ENCODE measurements at regions not wholly inside any gene's neighbourhood (a gene's known extent, or its start where the extent isn't known, plus 50 kb on each side); places are given as distances from the start of the nearest gene placed in this dataset.
"Not testable (repeated sequence)": the region's sequence is repeated elsewhere in the genome, so short reads cannot be mapped to it uniquely, and the experiment has no call there.

DNA sequence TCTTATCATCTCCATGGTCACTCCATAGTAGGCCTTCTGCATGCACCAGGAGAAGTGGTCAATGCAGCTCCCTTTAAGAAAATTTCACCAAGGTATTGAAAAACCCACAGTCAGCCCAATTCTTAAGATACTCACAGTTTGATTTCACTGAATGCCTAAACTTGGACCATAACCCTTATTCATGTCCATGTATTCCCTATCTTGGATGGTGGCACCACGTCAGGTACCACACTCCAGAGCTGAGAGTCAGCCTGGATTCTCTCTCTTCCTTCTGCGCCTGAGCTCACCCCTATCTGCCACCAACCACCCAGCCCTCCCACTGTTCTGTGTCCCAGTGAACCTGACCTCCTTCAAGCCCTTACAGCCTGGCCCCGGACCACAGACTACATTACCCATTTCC is 183.2 kb upstream of the NR2F2 start:
- Histone ChIP-seq H3K9me3 (ENCODE audit: insufficient read depth, low read length) (no peaks in the 10 kb centered on the region), H3K27ac (ENCODE audit: low read length) (no peak overlapping the region)
- TF ChIP-seq, protein P1, sequence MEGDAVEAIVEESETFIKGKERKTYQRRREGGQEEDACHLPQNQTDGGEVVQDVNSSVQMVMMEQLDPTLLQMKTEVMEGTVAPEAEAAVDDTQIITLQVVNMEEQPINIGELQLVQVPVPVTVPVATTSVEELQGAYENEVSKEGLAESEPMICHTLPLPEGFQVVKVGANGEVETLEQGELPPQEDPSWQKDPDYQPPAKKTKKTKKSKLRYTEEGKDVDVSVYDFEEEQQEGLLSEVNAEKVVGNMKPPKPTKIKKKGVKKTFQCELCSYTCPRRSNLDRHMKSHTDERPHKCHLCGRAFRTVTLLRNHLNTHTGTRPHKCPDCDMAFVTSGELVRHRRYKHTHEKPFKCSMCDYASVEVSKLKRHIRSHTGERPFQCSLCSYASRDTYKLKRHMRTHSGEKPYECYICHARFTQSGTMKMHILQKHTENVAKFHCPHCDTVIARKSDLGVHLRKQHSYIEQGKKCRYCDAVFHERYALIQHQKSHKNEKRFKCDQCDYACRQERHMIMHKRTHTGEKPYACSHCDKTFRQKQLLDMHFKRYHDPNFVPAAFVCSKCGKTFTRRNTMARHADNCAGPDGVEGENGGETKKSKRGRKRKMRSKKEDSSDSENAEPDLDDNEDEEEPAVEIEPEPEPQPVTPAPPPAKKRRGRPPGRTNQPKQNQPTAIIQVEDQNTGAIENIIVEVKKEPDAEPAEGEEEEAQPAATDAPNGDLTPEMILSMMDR (IDR thresholded peaks at IDR 0.05; ENCODE audit: low read depth, low read length): no peak
- no peak for TF ChIP-seq EZH2phosphoT487 (IDR thresholded peaks at IDR 0.05; ENCODE audit: low read depth)

DNA sequence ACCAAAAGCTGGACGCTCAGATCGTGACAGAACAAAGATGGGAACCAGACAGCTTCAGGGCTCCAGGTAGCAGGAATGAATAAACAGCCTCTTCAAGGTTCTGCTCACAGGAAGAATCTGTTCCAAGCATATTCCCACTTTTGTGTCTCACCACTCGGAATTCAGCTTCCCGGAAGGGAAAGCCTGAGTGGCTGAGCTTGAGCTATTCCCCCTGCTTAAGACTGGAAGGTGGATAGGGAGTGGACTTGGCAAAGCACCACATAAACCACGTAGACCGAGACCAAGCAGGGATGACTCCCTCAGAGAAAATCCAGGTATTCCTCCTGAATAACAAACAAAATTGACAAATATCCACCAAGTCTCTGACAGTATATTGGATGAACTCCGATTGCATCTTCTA is 180.2 kb upstream of the NR2F2 start:
- H3K27ac ChIP-seq (ENCODE audit: low read length): no peak overlapping the region
- no peaks in the 10 kb centered on the region for H3K79me2 ChIP-seq (ENCODE audit: low read length)
- H3K9ac ChIP-seq (ENCODE audit: low read length): no peak overlapping the region
- no peaks in the 10 kb centered on the region for H4K20me1 ChIP-seq (ENCODE audit: insufficient read depth, low read length)
- no peaks in the 10 kb centered on the region for H3K4me1 ChIP-seq (ENCODE audit: low read length)
- 0 out of 2 replicates have a peak, but pooled peaks cover under 1% of the 10 kb centered on the region for H3K9me3 ChIP-seq (ENCODE audit: insufficient read depth, low read length)
- no peak overlapping the region for H3K4me2 ChIP-seq (ENCODE audit: low read length)
- H2AFZ ChIP-seq (ENCODE audit: low read depth, low read length): no peak overlapping the region
- no peak for TF ChIP-seq EZH2phosphoT487 (IDR thresholded peaks at IDR 0.05; ENCODE audit: low read depth)
- TF ChIP-seq, protein P1 (IDR thresholded peaks at IDR 0.05; ENCODE audit: low read depth, low read length): no peak
- H3K4me3 ChIP-seq (ENCODE audit: low read length): no peak overlapping the region
- H3K27me3 ChIP-seq (ENCODE audit: low read depth, low read length): peaks cover 10% of the 10 kb centered on the region
- no peaks in the 10 kb centered on the region for H3K36me3 ChIP-seq (replicated peaks; ENCODE audit: low read depth, low read length)

More for the DNA sequence above, 183.2 kb upstream of the NR2F2 start:
- H3K27me3 ChIP-seq (ENCODE audit: low read depth, low read length): peaks cover 18% of the 10 kb centered on the region
- H3K4me1 ChIP-seq (ENCODE audit: low read length): no peaks in the 10 kb centered on the region
- H2AFZ ChIP-seq (ENCODE audit: low read depth, low read length): no peak overlapping the region
- H3K36me3 ChIP-seq (replicated peaks; ENCODE audit: low read depth, low read length): no peaks in the 10 kb centered on the region
- no peaks in the 10 kb centered on the region for H4K20me1 ChIP-seq (ENCODE audit: insufficient read depth, low read length)
- no peak overlapping the region for H3K4me2 ChIP-seq (ENCODE audit: low read length)
- no peaks in the 10 kb centered on the region for H3K79me2 ChIP-seq (ENCODE audit: low read length)
- H3K4me3 ChIP-seq (ENCODE audit: low read length): no peak overlapping the region
- no peak overlapping the region for H3K9ac ChIP-seq (ENCODE audit: low read length)

DNA sequence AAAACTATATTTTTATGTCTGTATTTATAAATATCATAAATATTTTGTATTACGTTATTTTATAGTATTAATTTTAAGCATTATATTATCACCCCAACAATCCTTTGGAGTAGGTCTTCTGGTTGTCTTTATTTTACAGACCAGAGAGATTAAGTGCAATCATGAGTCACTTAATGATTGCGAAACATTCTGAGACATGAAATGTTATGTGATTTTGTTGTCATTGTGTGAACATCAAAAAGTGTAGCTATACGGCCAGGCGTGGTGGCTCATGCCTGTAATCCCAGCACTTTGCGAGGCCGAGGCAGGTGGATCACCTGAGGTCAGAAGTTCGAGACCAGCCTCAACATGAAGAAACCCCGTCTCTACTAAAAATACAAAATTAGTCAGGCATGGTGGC is 178.8 kb upstream of the NR2F2 start:
- H3K4me3 ChIP-seq (ENCODE audit: low read length); H4K20me1 ChIP-seq (ENCODE audit: insufficient read depth, low read length); H3K4me1 ChIP-seq (ENCODE audit: low read length); H3K4me2 ChIP-seq (ENCODE audit: low read length); H3K27ac ChIP-seq (ENCODE audit: low read length); H3K36me3 ChIP-seq (replicated peaks; ENCODE audit: low read depth, low read length); H3K9me3 ChIP-seq (ENCODE audit: insufficient read depth, low read length); H3K9ac ChIP-seq (ENCODE audit: low read length); H2AFZ ChIP-seq (ENCODE audit: low read depth, low read length); H3K79me2 ChIP-seq (ENCODE audit: low read length); H3K27me3 ChIP-seq (ENCODE audit: low read depth, low read length): not testable (repeated sequence)

DNA sequence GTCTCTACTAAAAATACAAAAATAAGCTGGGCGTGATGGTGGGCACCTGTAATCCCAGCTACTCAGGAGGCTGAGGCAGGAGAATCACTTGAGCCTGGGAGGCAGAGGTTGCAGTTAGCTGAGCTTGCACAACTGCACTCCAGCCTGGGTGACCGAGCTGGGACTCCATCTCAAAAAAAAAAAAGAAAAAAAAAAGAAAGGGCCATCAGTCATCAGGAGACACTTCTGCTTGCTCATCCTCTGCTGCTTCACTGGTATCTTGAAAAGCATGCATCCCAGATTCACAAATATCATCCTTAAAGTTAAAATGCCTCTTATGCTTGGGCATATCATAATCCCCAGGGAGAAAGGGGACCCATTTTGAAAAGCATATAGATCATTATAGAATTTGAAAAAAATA is 176.6 kb upstream of the NR2F2 start:
- Histone ChIP-seq H3K27me3 (ENCODE audit: low read depth, low read length) (no peaks in the 10 kb centered on the region), H3K4me2 (ENCODE audit: low read length) (no peak overlapping the region), H3K27ac (ENCODE audit: low read length) (no peak overlapping the region), H4K20me1 (ENCODE audit: insufficient read depth, low read length) (no peaks in the 10 kb centered on the region), H3K4me3 (ENCODE audit: low read length) (no peak overlapping the region), H3K79me2 (ENCODE audit: low read length) (no peaks in the 10 kb centered on the region), H3K36me3 (replicated peaks; ENCODE audit: low read depth, low read length) (no peaks in the 10 kb centered on the region), H3K9ac (ENCODE audit: low read length) (no peak overlapping the region), H3K4me1 (ENCODE audit: low read length) (no peaks in the 10 kb centered on the region), H3K9me3 (ENCODE audit: insufficient read depth, low read length) (peaks cover 3% of the 10 kb centered on the region; the same call in 1 of the 2 replicates), H2AFZ (ENCODE audit: low read depth, low read length) (no peak overlapping the region)
- TF ChIP-seq, protein P1 (IDR thresholded peaks at IDR 0.05; ENCODE audit: low read depth, low read length): no peak

DNA sequence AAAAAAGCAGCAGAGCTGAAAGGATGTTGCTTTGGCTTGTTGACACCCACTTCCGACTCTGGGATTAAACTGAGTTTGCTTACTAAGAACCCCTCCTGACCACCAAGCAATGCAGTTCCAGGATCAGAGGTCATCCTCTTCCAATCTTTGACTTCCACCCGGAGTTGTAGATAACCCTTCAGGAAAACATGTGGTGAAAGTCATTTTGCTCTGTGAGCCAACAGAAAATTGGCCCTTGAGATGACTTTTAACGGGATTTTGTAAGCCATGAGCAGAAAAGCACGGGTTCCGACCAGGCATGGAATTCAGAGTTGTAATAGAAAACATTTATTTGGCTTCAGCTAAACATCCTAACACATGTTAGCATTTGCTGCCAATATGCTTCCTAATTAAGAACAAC is 171.6 kb upstream of the NR2F2 start:
- TF ChIP-seq, protein P1 (IDR thresholded peaks at IDR 0.05; ENCODE audit: low read depth, low read length): no peak
- no peak for TF ChIP-seq EZH2phosphoT487 (IDR thresholded peaks at IDR 0.05; ENCODE audit: low read depth)
- no peak overlapping the region for H3K4me2 ChIP-seq (ENCODE audit: low read length)
- peaks cover 3% of the 10 kb centered on the region; the same call in 1 of the 2 replicates for H3K9me3 ChIP-seq (ENCODE audit: insufficient read depth, low read length)
- H3K79me2 ChIP-seq (ENCODE audit: low read length): no peaks in the 10 kb centered on the region
- H3K9ac ChIP-seq (ENCODE audit: low read length): no peak overlapping the region
- no peak overlapping the region for H3K4me3 ChIP-seq (ENCODE audit: low read length)
- no peaks in the 10 kb centered on the region for H4K20me1 ChIP-seq (ENCODE audit: insufficient read depth, low read length)
- no peak overlapping the region for H2AFZ ChIP-seq (ENCODE audit: low read depth, low read length)
- H3K36me3 ChIP-seq (replicated peaks; ENCODE audit: low read depth, low read length): no peaks in the 10 kb centered on the region
- no peaks in the 10 kb centered on the region for H3K4me1 ChIP-seq (ENCODE audit: low read length)
- H3K27ac ChIP-seq (ENCODE audit: low read length): no peak overlapping the region
- peaks cover 14% of the 10 kb centered on the region; the same call in 1 of the 2 replicates for H3K27me3 ChIP-seq (ENCODE audit: low read depth, low read length)

All from OCI-LY3 (cell line).